Activated CD8-positive, alpha-beta memory T cell treated with anti-CD3 and anti-CD28 coated beads for 24 hours (primary cell): ENCODE measurements at regions not wholly inside any gene's neighbourhood (a gene's known extent, or its start where the extent isn't known, plus 50 kb on each side); places are given as distances from the start of the nearest gene placed in this dataset.

Source experiments
- DNase-seq: peaks from one replicate; pipeline ENCODE4 v3.0.0-alpha.2; 2020

DNA sequence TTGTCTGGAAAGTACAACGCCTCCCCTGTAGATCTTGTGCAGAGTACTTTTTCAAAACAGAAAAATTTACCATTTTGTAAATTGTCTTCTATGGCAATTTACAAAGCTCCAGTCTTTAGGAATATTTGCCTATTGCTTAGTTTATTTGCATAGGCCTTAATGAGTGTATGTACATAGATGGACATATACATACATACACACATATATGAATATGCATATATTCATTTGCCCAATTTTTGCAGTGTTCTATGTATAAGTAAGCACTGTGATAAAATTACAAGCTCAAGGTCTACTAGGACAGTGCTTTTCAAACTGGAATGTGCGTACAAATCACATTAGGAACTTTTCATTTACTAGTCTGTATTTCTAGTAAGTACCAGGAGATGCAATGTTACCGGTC, 301.3 kb upstream of the SMARCA2 start:
- DNase-seq: no peak

DNA sequence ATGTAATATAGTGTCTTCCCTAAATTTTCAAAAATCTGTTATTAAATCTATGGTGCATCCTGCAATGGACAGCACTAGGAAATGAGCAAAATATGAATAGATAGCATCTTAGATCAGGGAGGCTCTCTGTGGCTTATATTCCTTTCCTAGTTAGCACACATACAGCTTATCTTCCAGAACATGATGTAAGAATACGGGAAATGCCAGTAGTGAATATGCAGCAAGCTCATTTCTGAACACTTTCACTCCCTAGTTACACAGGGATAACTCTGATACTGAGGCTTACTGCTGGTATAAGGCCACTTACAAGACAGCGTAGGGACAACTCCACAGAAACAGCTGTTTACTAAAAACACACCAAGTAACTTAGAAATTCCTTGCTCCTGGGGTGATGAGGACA, 297.3 kb upstream of the SMARCA2 start:
- DNase-seq: no peak

DNA sequence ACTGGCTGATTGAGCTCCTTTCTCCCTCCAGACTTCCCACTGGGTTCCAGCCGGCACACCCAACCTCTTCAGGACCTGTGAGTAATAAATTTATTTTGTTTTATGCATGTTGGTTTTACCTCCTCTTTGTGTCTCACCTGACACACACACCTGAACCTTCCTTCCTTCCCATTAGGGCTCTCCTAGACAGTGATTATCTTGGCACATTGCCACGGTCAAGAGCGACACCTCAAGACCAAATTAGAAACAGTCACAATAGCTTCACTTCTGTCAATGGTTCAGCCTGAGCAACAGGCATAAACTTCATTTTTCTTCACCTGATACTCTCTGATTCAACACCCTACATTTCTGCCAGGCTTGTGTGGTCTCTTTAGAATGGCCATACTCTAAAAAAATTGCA, 296.3 kb upstream of the SMARCA2 start:
- DNase-seq: no peak

DNA sequence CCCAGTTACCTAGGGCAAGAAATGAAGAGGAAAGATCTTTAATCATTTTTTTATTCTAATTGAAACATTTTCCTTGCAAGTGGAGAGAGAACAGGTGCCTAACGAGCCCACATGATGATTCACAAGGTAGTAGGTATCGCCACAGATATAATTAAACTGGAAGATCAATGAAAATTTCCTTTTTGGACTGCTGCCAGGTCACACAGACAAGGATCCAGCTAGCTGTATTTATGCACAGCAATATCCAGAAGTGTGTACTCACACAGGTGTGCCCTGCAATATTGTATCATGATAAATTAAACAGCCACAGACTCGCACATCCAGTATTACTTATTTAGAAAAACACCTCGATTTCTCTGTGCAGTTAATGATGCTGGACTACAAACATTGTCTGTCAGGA, 294.0 kb upstream of the SMARCA2 start:
- DNase-seq: no peak

DNA sequence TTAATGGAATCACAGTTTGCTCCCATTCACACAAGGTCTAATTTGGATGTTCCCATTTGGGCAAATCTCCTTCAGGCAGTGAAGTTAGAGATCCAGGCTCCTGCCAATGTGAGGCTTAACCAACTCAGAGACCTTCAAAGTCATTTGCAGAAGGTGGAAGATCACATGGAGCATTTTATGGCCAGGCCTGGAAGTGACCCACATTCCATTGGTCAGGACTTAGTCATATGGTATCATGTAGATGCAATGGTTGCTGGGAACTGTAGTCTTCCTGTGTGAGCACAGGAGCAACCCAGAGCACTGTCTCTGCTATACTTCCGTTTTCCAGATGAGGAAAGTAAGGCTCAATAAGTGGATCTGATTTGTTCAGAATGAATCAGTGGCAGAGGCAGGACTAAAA, 292.7 kb upstream of the SMARCA2 start:
- no peak for DNase-seq

DNA sequence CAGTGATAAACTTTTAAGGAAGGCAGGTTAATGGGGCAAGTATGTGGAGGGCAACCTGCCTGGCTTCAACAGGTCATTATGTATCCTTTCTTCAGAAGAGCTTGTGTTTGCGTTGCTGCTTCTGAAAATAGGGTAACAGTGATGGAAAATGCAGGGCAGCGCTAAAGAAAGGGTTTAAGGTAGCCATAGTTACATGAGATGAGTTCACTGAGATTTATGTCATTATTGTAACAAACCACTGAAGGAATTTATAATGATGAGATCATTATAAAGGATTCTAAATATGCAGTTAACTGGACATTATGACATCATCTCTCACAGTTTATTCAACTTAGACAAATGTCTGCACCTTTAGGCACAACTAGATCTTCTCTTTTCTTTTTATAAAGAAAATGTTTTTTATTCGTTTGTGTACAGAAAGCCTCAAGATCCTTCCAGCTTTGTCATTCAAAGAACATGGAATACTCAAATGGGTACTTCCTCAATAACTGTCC, 291.6 kb upstream of the SMARCA2 start:
- no peak for DNase-seq

DNA sequence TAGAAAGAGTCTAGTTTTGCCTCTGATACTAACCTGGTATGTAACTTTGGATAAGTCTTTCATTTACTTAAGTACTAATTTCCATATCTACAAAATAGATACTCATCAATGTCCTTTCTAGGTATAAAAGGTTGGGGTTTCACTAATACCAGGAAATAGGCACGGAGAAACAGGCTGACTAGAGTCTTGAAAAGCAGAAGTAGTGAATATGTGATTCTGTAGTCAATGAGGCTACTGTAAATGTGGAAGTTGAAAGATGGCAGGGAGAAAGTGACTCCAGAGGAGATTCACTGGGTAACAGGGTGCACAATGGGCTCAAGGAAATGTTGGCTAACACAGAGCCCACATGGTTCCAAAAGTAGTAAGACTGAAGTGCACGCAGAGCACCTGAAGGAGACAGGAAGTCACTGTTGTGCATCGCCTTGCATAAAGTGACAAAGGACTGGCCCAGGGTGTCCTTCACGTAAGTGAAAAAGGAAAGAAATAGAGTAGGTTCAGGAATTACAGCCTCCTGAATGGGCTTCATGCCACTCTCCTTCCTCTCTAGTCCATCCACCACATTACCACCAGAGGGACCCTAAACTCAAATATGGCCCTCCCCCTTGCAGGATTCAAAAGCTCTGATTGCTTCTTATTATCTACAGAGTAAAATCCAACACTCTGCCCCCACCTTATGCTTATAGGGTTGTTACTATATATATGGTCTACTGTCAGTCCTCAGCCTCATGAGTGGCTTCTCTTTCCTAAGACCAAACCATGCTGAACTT, 288.0 kb upstream of the SMARCA2 start:
- DNase-seq: no peak

DNA sequence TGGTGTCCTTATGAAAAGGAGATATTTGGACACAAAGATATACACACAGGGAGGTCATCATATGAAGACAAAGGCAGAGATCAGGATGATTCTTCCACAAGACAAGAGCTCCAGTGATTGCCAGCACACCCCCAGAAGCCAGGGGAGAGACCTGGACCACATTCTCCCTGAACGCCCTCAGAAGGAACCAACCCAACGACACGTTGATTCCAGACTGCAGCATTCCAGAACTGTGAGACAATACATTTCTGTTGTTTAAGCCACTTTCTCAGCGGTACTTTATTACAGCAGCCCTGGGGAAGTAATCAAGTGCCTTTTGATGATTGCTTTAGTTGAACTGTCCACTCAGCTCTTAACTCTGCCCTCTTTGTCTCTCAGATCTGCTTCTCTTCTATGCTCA, 285.5 kb upstream of the SMARCA2 start:
- DNase-seq: no peak

DNA sequence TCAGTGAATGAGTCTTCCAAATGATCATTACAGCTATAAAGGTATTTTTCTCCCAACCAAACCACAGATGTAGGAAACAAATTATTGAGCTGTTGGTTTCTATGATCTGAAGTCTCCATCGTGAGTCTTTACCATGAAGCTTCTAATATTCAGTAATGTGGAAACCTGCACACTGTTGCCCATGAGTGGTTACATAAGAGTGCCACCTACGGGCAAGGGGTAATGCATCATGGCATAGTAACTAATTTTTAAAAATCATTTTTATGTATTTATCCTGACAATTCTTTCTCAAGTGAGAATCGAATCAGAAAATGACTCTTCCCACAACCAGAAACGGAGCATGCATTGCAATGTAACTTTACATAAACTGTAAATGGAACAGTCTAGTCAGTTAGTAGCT, 282.5 kb upstream of the SMARCA2 start:
- DNase-seq: no peak

DNA sequence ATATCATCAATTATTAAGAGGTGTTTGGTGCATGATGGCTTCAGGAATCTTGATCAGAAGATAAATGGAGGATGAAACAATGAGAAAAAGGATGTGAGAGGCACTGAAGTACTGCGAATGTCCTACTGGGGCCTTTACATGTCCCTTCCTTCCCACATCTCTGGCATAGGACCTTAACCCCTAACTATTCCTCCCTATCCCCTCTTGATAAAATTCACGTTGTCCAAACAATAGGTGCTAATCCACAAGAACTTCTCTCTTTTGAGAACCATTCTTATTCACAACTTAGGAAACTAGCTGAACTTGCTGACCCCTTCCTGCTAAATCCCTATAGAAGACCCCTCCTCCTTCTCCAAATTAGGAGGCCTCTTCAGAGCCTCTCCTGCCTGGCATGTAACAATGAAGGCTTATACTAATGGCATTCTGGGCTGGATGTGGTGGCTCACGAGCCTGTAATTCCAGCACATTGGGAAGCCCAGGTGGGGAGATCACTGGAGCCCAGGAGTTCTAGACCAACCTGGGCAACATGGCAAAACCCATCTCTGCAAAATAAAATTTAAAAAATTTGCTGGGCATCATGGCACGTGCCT, 276.5 kb upstream of the SMARCA2 start:
- no peak for DNase-seq

DNA sequence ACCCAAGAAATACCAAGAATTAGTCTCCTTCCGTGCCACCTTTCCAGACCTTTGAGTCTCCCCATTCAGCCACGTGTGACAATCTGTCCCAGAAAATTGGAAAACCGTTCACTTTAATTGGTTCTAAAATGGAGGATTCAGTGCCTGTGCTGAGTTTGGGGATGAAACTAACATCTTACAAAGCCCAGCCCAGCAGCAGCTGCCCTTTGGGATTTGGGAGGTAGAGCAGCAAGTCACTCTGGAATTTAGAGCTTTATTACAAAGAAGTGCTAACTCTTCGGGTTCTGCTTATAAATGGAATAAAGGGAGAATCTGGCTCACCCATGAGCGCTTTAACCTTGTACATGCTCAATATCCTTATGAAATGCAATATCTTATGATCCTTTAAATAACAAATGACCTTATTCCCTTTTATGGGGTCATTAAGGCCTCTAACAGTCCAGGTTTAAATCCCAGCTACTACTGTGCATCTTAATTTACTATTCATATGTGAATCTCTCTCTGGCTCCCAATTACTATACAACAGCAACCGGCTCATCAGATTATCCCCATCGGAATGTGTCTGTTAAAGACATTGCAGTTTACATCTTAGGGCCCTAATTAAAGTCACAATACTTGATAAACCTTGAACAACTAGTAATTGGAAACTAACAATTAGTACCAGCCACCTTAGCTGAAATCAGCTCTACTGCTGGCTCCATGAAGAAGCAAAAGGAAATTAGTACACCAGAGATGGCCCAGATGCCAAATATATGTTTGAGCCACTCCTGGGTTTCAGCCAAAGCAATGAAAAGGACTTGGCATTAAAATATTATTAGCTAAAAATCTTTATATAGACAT, 271.8 kb upstream of the SMARCA2 start:
- no peak for DNase-seq

DNA sequence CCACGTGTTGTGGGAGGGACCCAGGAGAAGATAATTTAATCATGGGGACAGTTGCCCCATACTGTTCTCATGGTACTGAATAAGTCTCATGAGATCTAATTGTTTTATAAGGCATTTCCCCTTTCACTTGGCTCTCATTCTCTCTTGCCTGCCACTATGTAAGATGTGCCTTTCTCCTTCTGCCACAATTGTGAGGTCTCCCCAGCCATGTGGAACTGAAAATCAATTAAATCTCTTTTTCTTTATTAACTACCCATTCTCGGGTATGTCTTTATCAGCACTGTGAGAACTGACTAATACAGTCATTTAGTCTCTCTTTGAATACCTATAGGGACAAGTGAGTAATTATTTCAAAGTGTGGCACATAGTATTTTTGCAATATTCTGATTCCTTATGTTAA, 269.2 kb upstream of the SMARCA2 start:
- no peak for DNase-seq

DNA sequence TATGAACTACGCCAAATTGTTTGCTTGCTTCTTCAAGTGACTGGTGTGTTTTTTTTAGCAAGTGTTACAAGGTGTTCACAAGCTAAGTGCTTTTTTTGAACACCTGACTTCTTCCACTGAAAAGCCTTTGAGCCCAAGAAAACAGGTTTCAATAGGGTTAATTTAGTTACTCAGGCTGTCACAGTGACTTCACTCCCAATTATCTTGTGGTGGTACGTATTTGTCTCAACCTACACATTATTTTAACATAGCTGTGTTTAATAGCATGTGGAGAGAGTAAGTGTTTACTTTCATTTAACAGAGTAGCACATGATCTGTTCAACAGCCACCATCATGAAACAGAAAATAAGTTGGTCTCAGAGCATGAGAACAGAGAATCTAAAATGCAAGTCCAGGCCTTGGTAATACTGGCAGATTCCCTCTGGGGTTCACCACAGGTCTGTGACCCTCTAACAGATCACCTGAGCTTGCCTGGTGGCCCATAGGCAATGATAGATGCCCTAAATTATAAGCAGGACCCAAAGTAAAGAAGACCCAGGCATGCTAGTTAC, 267.7 kb upstream of the SMARCA2 start:
- no peak for DNase-seq

DNA sequence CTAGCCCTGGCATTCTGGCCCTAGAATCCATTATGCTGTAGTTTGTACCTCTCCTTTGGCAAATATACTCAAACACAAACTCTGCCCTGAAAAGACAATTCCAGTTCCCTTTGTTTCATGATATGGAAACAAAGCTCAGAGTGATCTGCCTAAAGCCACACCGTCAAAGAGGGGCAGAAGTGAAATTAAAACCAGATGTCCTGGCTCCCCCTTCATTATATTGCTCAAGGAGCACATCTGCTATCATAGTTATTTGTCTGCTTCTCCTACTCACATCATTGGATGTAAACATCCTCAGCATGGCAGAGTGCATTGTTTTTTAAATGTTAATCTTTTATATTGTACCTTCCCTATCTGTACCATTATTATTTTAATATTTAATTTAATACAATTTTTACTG, 266.7 kb upstream of the SMARCA2 start:
- DNase-seq: no peak

DNA sequence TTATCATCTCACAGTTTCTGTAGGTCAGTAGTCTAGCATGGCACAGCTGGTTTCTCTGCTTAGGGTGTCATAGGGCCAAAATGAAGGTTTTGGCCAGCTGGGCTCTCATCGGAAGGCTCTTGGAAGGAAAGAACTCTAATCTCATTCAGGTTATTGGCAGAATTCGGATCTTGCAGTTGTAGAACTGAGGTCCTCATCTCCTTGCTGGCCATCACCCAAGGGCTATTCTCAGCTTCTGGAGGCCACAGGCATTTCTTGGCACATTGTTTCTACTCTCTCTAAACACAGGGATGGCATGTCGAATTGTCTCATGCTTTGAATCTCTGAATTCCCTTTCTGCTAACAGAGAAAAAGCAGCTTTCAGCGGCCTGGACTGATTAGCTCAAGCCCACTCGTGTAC, 258.0 kb upstream of the SMARCA2 start:
- DNase-seq: no peak

DNA sequence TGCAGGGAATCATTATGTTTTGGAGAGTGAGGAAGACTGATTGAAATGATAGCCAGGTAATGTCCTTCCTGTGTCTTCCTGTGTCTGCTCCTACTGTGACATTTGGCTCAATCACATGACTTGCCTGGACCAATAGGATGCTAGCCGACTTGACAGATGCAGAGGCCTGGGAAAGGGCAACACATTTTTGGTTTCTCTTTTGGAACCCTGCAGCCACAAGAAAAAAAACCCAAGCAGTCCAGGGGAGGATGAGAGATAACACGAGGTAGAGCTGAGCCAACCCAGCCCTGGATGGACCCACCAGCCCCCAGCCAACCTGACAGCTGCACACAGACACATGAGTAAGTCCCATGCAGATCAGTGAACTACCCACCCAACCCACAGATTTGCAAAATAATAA, 256.1 kb upstream of the SMARCA2 start:
- no peak for DNase-seq

DNA sequence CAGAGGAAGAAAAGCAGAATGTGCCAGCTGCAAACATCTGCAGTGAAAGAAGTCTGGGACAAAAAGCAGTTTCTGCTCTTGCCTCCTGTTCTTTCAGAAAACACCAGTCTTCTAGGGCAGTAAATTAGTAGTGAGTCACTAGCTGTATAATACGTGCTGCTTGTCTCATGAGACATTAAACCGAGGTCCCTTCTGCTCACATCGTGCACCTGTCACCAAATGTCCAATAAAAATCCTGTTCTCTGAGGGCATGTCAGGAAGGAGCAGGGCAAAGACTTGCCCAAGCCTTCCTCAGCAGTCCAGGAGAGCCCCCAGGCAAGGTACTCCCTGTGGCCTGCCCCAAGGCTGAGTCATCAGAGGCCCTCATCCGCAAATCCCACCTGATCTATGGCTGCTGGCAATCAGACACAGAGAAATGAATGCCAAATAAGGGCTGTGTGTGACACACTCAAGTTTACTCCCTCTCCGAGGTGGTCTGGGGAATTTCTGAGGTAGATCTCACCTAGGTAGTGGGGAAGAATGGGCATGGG, 255.3 kb upstream of the SMARCA2 start:
- DNase-seq: no peak

DNA sequence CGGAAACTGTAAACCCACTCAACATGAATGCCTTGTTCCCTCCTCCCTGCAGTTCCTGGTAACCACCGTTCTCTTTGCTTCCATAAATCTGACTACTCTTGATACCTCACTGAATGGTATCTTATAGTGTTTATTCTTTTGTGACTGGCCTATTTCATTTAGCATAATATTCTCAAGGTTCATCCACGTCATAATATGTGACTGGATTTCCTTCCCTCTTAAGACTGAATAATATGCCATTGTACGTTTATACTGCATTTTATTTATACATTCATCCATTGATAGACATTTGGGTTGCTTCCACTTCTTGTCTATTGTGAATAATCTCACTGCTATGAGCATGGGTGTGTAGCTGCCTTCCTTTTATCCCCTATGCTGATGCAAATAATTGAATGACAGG, 253.3 kb upstream of the SMARCA2 start:
- no peak for DNase-seq

DNA sequence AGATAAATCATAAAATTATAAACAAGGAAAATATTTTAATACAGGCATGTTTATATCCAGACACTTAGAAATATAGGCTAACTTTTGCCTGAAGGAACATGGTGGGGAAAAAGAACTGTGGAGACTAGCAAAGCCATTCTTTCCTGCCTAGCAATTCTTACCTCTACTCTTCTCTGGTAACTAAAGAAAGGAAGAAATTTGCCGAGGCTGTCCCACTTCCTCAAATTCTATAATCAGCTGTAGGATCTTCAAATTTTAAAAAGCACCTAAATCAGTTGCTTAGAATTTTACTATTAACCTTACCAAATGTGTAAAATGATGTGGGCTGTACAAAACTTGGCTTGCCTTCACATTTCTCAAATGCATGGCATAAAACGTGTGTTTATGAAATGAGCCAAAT, 249.1 kb upstream of the SMARCA2 start:
- no peak for DNase-seq

DNA sequence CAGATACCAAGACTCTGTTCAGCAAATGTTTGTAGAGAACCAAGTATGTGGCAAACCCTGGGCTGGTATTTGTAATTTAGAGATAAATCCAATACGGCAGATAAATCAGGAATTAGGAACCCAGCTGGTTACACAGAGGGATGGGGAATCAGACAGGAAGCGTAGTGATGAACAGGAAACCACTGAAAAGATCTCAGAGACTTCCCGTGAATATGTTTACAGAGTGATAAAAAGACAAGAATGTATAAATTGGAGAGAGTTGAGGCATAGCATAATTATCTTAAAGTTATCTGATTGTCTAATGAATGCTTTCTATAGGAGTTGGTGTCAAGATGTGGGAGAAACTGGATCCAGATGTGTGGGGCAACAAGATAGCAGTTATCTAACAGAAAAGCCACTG, 246.6 kb upstream of the SMARCA2 start:
- no peak for DNase-seq

DNA sequence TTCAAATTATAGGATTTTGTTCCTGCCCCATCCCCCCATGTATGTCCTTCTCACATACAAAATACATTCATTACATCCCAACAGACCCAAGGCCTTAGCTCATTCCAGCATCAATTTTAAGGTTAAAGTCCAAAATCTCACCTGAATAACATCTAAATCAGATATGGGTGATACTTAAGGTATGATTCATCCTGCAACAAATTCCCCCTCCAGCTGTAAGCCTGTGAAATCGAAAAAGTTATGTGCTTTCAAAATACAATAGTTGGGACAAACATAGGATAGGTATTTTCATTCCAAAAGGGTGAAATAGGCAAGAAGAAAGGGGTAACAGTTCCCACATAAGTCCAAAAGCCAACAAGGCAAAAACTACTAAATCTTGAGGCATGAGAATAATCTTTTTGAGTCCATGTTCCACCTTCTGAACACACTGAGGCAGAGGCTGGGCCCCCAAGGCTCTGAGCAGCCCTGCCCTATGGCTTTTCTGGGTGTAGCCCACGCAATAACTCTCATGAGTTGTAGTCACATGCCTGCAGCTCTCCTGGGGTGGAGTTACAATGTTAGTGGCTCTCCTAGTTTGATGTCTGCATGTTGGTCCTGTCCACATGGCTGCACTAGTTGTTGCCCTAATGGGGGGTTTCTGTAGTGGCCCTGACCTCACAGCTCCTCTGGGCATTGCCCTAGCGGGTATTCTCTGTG, 243.9 kb upstream of the SMARCA2 start:
- DNase-seq: no peak

DNA sequence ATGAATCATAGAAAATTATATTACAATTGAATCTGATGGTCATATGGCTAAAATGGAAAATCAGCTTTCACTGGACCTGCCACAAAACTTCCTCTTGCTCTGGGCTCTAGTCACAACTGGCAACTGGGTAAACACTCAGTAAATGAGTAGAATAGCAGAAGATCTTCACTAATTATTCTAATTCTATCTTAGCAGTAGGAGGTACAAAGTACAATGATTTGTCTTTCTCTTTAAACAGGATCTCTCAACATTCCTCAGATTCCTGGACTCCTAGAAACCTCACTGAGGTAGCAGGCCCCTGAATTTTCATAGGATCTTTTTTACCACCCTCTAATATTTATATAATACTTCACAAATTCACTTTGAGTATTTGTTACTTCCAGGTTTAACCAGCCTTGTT, 239.9 kb upstream of the SMARCA2 start:
- DNase-seq: no peak

DNA sequence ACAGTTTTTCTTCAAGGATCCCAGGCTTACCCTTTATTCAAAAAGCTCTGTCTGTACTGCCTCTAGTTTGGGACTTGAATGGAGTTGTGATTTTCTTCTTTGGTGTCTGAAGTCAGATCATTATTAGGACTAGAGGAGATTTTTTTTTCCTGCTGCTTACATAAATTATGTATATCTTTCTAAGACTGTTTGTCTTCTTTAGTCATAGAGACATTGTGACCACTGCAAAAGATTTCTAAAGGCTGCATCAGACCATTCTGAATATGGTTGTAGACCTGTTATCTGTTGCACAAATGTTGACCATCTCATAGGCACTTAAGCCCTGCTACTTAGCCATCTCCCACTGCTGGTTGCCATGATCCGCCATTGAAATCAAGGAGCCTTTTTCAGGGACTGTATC, 238.5 kb upstream of the SMARCA2 start:
- DNase-seq: no peak
